ENCODE measurements at regions not wholly inside any gene's neighbourhood (a gene's known extent, or its start where the extent isn't known, plus 50 kb on each side); places are given as distances from the start of the nearest gene placed in this dataset.

- DNase-seq (ENCODE audit: low spot score): no peak
Observed at GRCh38 chr12:116654226-116654743, 83.6 kb downstream of the SPRING1 start.

- DNase-seq (ENCODE audit: low spot score): peak; percentile 30
Observed at GRCh38 chr12:116651089-116651488, 86.8 kb downstream of the SPRING1 start.

GRCh38 chr12:116650585-116651087 lies 87.2 kb downstream of the SPRING1 start:
- peak; percentile 30 for DNase-seq (ENCODE audit: low spot score)

DNA sequence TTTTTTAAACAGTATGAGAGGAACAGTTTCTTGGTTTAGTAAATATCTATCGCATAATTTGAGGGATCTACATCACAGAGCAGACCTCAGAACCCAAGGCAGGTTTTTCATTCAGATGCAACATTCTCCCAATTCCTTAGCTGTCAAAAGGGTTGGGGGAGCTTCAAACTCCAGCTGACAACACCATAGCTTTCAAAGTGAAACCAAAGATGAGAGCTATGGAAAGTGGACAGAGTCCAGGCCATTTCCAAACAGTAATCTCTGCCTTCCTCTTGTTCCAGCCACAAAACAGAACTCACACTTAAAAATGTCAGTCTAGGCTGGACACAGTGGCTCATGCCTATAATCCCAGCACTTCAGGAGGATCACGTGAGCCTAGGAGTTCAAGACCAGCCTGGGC lies 87.8 kb downstream of the SPRING1 start:
- no peak for DNase-seq (ENCODE audit: low spot score)

GRCh38 chr12:116647813-116648212 lies 88.6 kb downstream of the MAP1LC3B2 start:
- DNase-seq (ENCODE audit: low spot score): no peak

GRCh38 chr12:116646901-116647300 lies 87.7 kb downstream of the MAP1LC3B2 start:
- no peak for DNase-seq (ENCODE audit: low spot score)

- DNase-seq (ENCODE audit: low spot score): peak; percentile 43
Observed at GRCh38 chr12:116644806-116645205, 85.6 kb downstream of the MAP1LC3B2 start.

DNA sequence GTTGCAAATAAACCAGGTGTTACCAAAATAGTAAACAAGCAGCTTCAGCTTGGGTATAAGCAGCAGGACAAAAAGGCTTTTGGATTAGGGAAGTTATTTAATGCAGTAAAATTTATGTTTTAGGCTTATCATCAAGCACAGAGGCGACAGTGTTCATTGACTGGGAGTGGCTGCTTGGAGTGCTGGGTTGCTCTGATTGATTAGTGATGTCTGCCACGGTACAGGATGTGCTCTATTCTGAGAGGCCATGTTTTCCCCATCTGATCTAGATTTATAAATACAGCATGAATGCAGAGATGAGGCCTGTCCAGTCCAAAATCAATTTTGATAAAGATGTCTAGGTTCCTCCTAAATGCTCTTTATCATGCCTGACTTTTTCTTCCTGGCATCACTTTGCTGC lies 83.5 kb downstream of the MAP1LC3B2 start:
- DNase-seq (ENCODE audit: low spot score): no peak

GRCh38 chr12:116642106-116642505 lies 82.9 kb downstream of the MAP1LC3B2 start:
- DNase-seq (ENCODE audit: low spot score): no peak

DNA sequence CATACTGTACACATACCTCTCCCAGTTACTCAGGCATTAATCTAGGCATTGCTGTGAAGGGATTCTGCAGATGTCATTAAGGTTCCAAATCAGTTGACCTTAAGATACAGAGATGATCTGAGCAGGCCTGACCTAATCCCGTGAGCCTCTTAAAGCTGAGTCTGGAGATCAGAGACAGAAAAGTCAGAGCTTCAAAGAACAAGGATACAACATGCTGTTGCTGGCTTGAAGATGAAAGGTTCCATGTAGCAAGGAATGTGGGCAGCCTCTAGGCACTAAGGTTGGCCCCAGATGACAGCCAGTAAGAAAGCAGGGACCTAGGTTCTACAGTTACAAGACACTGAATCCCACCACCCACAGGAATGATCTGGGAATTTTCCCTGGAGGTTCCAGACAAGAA lies 81.1 kb downstream of the MAP1LC3B2 start:
- no peak for DNase-seq (ENCODE audit: low spot score)

DNA sequence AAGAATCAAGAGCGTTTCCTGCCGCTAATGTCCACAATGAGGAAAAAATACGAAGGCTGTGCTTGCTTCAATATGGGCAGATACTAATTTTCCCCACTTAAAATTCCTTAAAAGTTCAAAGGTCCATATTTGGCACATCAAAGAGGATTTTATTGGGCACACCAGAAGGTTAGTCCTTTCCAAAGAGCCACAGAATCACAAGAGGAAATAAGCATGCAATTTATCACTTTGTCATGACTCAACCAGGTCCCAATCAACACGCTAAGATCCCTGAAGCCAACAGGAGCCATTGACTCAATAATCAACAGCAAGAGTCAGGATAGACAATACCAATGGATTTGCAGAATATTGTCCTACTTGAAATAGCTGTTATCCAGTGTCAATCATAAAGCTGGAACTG lies 80.6 kb downstream of the MAP1LC3B2 start:
- no peak for DNase-seq (ENCODE audit: low spot score)

DNA sequence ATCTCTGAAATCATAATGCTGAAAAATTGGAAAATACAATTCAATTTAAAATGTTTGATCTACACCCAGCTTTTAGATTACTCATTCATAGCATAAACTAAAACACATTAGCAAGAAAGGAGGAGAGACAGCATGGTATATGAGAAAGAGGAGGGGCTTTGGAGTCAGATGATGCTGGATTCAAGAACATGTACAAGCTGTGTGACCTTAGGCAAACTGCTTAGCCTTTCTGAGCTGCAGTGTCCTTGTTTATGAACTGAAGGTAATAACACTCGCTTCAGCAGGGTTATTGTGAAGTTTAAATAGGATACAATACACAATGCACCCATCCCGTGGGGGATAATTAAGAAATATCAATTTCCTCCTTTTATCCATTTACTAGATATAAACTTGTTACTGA lies 79.2 kb downstream of the MAP1LC3B2 start:
- DNase-seq (ENCODE audit: low spot score): no peak

DNA sequence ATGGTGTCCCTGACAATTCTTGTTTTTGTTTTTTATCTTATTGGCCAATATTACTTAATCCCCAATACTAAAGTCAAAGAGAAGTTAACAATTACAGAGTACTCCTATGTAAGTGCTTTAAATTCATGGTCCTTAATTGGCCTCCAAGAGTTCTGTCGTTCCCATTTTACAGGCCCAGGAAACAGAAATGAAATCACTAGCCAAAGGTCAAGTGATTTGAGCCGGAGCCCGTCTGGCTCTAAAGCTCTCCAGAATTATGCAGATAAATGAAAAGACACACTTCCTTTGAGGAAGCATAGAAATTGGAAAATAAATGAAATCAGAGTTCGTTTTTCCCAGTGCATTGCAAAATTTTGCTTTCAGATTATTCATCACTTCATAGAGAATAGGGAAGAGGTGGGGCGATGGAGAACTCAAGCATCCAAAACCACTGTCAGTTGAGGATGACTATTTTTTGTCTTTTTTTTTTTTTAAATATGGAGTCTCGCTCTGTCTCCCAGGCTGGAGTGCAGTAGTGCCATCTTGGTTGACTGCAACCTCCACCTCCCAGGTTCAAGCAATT lies 78.5 kb downstream of the MAP1LC3B2 start:
- no peak for DNase-seq (ENCODE audit: low spot score)

GRCh38 chr12:116636608-116637519 lies 77.7 kb downstream of the MAP1LC3B2 start:
- DNase-seq (ENCODE audit: low spot score): no peak

DNA sequence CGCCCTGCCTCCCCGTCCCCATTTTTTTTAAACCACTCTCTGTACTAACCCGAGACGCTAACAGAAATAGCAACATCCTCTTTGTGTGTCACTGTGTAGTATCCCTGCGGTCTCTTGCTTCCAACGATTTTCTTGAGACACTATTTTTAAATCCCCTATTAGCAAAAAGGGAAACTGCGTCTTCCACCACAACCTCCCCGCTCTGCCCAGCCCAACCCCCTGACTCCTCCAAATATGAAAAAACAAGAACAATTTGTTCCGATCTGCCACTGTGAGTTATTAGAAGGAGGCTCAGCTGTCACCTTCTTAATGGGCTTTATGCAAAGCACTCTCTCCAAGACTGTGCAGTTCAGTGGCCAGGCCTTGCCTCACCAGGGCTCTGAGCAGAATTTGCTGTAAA lies 76.3 kb downstream of the MAP1LC3B2 start:
- no peak for DNase-seq (ENCODE audit: low spot score)

GRCh38 chr12:116633476-116633875 lies 74.3 kb downstream of the MAP1LC3B2 start:
- no peak for DNase-seq (ENCODE audit: low spot score)

GRCh38 chr12:116631619-116632018 lies 72.4 kb downstream of the MAP1LC3B2 start:
- no peak for DNase-seq (ENCODE audit: low spot score)

- DNase-seq (ENCODE audit: low spot score): no peak
Observed at GRCh38 chr12:116630762-116631161, 71.6 kb downstream of the MAP1LC3B2 start.

- no peak for DNase-seq (ENCODE audit: low spot score)
Observed at GRCh38 chr12:116629480-116629879, 70.3 kb downstream of the MAP1LC3B2 start.

DNA sequence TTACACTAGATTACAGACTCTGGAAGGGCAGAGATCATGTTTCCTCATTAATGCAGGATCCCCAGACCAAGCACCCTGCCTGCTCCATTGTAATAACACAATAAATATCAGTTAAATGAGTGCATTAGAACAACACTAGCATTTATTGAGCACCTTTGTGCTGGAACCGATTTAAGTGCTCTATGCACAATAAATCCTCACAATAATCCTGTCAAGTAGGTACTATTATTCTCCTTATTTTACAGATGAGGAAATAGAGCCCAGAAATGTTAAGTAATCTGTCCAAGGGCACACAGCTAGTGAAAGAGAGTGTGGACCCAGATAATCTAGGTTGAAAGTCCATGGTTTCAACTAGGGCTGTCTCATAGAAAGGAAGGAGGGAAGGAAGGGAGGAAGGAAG lies 69.8 kb downstream of the MAP1LC3B2 start:
- DNase-seq (ENCODE audit: low spot score): no peak

DNA sequence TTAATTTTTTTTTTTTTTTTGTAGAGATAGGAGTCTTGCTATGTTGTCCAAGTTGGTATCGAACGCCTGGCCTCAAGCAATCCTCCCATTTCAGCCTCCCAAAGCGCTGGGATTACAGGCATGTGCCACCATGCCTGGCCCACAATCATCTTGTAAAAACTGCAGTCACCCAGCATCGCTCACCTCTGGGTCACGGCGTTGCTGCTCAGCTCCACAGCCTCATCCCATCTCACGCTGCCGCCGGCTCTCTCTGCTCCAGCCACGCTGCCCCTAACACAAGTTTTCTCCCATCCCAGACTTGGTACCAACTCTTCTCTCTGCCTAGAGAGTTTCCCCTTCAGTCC lies 69.2 kb downstream of the MAP1LC3B2 start:
- no peak for DNase-seq (ENCODE audit: low spot score)
